ENCODE measurements at regions not wholly inside any gene's neighbourhood (a gene's known extent, or its start where the extent isn't known, plus 50 kb on each side); places are given as distances from the start of the nearest gene placed in this dataset.
A peak's percentile ranks its signal among the peaks of the same experiment; 100 is the strongest.

GRCh38 chr2:146602383-146602782 lies 1242.4 kb upstream of the ACVR2A start:
- TF ChIP-seq, protein P1, sequence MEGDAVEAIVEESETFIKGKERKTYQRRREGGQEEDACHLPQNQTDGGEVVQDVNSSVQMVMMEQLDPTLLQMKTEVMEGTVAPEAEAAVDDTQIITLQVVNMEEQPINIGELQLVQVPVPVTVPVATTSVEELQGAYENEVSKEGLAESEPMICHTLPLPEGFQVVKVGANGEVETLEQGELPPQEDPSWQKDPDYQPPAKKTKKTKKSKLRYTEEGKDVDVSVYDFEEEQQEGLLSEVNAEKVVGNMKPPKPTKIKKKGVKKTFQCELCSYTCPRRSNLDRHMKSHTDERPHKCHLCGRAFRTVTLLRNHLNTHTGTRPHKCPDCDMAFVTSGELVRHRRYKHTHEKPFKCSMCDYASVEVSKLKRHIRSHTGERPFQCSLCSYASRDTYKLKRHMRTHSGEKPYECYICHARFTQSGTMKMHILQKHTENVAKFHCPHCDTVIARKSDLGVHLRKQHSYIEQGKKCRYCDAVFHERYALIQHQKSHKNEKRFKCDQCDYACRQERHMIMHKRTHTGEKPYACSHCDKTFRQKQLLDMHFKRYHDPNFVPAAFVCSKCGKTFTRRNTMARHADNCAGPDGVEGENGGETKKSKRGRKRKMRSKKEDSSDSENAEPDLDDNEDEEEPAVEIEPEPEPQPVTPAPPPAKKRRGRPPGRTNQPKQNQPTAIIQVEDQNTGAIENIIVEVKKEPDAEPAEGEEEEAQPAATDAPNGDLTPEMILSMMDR (IDR thresholded peaks at IDR 0.05; ENCODE audit: insufficient read depth, low read depth, low read length) = no peak
- no peak overlapping the region for H3K4me3 ChIP-seq (ENCODE audit: low read depth, low read length)
- peak; percentile 73 for DNase-seq (ENCODE audit: low read depth)

GRCh38 chr2:146598791-146599190 lies 1246.0 kb upstream of the ACVR2A start:
- no peak overlapping the region for H3K4me3 ChIP-seq (ENCODE audit: low read depth, low read length)
- TF ChIP-seq, protein P1 (IDR thresholded peaks at IDR 0.05; ENCODE audit: insufficient read depth, low read depth, low read length) = no peak
- no peak for DNase-seq (ENCODE audit: low read depth)

DNA sequence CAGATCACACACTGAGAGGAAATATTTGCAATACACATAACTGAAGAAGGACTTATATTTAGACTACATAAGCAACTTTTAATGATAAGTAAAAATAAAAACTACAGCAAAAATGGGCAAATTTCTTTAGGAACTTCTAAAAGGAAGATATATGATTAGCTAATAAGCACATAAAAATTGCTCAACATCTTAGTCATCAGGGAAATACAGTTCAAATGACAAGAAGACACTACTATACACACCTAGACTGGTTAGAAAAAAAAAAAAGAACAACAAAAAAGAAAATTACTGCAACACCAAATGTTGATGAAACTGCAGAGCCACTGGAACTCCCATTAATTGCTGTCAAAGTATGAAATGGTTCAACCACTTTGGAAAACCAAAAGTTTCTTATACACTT lies 1247.5 kb upstream of the ACVR2A start:
- DNase-seq (ENCODE audit: low read depth) = no peak
- H3K4me3 ChIP-seq (ENCODE audit: low read depth, low read length) = no peak overlapping the region
- TF ChIP-seq, protein P1 (IDR thresholded peaks at IDR 0.05; ENCODE audit: insufficient read depth, low read depth, low read length) = no peak

GRCh38 chr2:146591908-146592307 lies 1252.9 kb upstream of the ACVR2A start:
- TF ChIP-seq, protein P1 (IDR thresholded peaks at IDR 0.05; ENCODE audit: insufficient read depth, low read depth, low read length) = no peak
- DNase-seq (ENCODE audit: low read depth) = no peak
- H3K4me3 ChIP-seq (ENCODE audit: low read depth, low read length) = no peak overlapping the region

DNA sequence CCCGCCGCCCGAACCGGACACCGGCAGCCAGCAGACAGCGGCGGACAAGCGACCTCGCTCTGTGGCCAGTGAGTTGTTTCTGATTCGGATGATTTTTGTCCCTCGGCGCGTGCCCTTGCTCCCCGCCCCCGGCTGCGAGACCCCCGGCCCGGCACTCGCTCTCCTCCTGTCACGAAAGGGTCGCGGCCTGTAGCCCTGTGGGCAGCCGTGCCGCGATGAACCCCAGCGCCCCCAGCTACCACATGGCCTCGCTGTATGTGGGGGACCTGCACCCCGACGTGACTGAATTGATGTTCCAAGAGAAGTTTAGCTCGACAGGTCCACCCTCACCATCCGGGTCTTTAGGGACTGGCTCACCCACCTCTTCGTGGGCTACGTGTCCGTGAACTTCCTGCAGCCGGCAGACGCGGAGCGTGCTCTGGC lies 1257.5 kb upstream of the ACVR2A start:
- no peak for DNase-seq (ENCODE audit: low read depth)
- H3K4me3 ChIP-seq (ENCODE audit: low read depth, low read length) = no peak overlapping the region
- TF ChIP-seq, protein P1 (IDR thresholded peaks at IDR 0.05; ENCODE audit: insufficient read depth, low read depth, low read length) = no peak

DNA sequence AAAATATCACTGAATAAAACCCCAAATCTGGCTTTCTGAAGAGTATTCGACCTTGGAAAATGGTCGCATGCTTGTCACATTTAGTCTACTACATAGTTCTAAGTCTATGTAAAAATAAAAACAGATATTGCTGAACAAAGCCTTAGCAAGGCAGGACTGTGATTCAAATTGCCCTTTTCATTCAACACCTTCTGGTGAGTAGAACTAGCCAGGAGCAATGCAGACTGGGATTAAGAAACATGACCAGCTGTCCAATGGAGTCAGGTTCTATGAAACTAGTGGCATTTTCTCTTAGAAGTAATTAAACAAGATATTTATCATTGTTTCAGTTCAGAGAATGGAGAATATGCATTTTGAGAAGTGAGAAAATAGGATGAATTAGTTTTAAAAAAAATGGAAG lies 1260.5 kb upstream of the ACVR2A start:
- TF ChIP-seq, protein P1 (IDR thresholded peaks at IDR 0.05; ENCODE audit: insufficient read depth, low read depth, low read length) = no peak
- DNase-seq (ENCODE audit: low read depth) = no peak
- no peak overlapping the region for H3K4me3 ChIP-seq (ENCODE audit: low read depth, low read length)

DNA sequence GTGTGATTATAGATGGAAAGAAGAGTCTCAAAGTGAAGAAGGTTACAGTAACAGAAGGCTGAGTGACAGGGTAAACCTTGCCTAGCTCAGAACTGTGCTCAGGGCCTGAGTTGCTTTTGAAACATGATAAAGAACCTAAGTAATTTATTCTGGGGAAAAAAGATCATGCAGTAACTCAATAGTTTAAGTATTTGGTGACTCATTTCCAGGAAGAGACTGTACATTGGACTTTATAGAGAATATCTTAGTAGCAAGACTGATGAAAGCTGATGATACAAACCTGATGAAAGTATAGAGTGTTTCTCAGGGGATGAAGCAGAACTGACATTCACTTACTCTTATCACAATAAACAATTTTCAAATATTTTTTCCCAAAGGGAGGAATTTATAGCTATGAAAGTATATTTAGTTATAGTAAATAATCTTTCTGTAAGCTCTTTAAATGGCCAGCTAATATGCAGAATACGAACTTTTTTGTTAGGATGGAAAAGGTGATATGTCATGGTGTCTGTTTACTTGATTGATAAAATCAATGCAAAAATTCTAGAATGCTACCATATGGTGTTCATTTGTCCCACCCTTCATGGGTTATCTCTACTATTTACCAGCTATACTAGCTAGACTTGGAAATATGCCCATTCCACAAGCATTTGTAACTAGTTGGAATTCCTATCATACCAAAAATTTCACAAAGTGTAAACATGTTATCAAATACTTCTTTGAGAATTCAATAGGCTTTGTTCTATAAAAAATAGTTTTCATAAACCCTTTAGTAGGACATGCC lies 1265.5 kb upstream of the ACVR2A start:
- DNase-seq (ENCODE audit: low read depth) = peak; percentile 55

More for the DNA sequence above, 1265.5 kb upstream of the ACVR2A start:
- TF ChIP-seq, protein P1 (IDR thresholded peaks at IDR 0.05; ENCODE audit: insufficient read depth, low read depth, low read length) = no peak
- no peak overlapping the region for H3K4me3 ChIP-seq (ENCODE audit: low read depth, low read length)
